NT2/D1 (cell line): ENCODE measurements at regions not wholly inside any gene's neighbourhood (a gene's known extent, or its start where the extent isn't known, plus 50 kb on each side); places are given as distances from the start of the nearest gene placed in this dataset.

ENCODE experiments used
- SUZ12 ChIP-seq: IDR thresholded peaks from 2 replicates; pipeline ENCODE4 v1.6.1; 2011; ENCODE audit not compliant: insufficient read length, insufficient read depth; ENCODE audit errors: extremely low read depth
- YY1 ChIP-seq: IDR thresholded peaks from 2 replicates; pipeline ENCODE4 v1.6.1; 2011; ENCODE audit not compliant: insufficient read length, insufficient read depth
- ZNF274 ChIP-seq: IDR thresholded peaks from 2 replicates; pipeline ENCODE4 v1.6.1; 2011; ENCODE audit warnings: mild to moderate bottlenecking, low read depth, low read length

- TF ChIP-seq ZNF274 (no peak), YY1 (no peak), SUZ12 (no peak)
These were observed 494.8 kb downstream of the MN1 start for GRCh38 chr22:27306771-27307170.
